ENCODE measurements at regions not wholly inside any gene's neighbourhood (a gene's known extent, or its start where the extent isn't known, plus 50 kb on each side); places are given as distances from the start of the nearest gene placed in this dataset.

GRCh38 chr21:25375675-25376074, 231.6 kb downstream of the MRPL39 start:
- DNase-seq, result no peak

GRCh38 chr21:25373126-25374082, 233.9 kb downstream of the MRPL39 start:
- DNase-seq, result no peak

- DNase-seq, result no peak
These were observed 235.3 kb downstream of the MRPL39 start for GRCh38 chr21:25371841-25372425.

GRCh38 chr21:25370311-25370744, 237.0 kb downstream of the MRPL39 start:
- no peak for DNase-seq

GRCh38 chr21:25369524-25370300, 237.6 kb downstream of the MRPL39 start:
- DNase-seq, result no peak

GRCh38 chr21:25368531-25368930, 238.8 kb downstream of the MRPL39 start:
- DNase-seq, result no peak

- DNase-seq, result no peak
These were observed 241.2 kb downstream of the MRPL39 start for GRCh38 chr21:25366116-25366515.

GRCh38 chr21:25362375-25363267, 244.7 kb downstream of the MRPL39 start:
- DNase-seq, result no peak

GRCh38 chr21:25361765-25362164, 245.5 kb downstream of the MRPL39 start:
- no peak for DNase-seq

GRCh38 chr21:25361097-25361496, 246.2 kb downstream of the MRPL39 start:
- no peak for DNase-seq

GRCh38 chr21:25360593-25360992, 246.7 kb downstream of the MRPL39 start:
- DNase-seq, result no peak

- no peak for DNase-seq
These were observed 247.6 kb downstream of the MRPL39 start for GRCh38 chr21:25359724-25360123.

GRCh38 chr21:25350056-25350455, 257.2 kb downstream of the MRPL39 start:
- no peak for DNase-seq

GRCh38 chr21:25343774-25344545, 263.3 kb downstream of the MRPL39 start:
- DNase-seq, result no peak

GRCh38 chr21:25342816-25343215, 264.5 kb downstream of the MRPL39 start:
- no peak for DNase-seq

GRCh38 chr21:25341981-25342380, 265.3 kb downstream of the MRPL39 start:
- DNase-seq, result no peak

GRCh38 chr21:25338415-25338814, 268.9 kb downstream of the MRPL39 start:
- no peak for DNase-seq

GRCh38 chr21:25334046-25334730, 273.1 kb downstream of the MRPL39 start:
- DNase-seq, result no peak

- DNase-seq, result no peak
These were observed 276.0 kb downstream of the MRPL39 start for GRCh38 chr21:25331286-25331685.

- DNase-seq, result no peak
These were observed 277.0 kb downstream of the MRPL39 start for GRCh38 chr21:25330266-25330665.

All from central memory CD4-positive, alpha-beta T cell (primary cell).